ENCODE measurements at regions not wholly inside any gene's neighbourhood (a gene's known extent, or its start where the extent isn't known, plus 50 kb on each side); places are given as distances from the start of the nearest gene placed in this dataset.

DNA sequence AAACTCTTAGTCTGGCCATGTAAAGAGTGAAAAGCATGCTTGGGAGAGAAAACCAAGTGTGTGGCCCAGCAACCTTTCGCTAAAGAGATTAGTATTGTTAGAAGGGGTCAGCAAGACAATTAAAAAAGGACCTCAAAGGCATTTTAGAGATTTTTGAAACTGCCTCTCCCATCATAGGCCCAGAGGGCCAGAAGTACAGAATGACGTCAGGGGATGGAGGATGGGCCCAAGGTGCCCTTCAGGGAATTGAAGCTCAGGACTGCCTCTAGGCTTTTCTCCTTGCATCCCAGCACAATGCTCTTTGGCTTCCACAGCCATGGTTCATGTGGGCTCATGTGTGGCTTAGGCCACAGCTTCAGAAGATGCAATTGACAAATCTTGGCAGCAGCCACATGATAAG is 287.0 kb upstream of the COX7C start:
- DNase-seq (ENCODE audit: insufficient read length, low spot score) (no peak), FAIRE-seq (no peak)

- FAIRE-seq (no peak), DNase-seq (ENCODE audit: insufficient read length, low spot score) (no peak)
Measured at GRCh38 chr5:86332851-86333250, 284.9 kb upstream of the COX7C start.

GRCh38 chr5:86337667-86338460 is 279.9 kb upstream of the COX7C start:
- FAIRE-seq = no peak
- no peak for DNase-seq (ENCODE audit: insufficient read length, low spot score)

- DNase-seq (ENCODE audit: insufficient read length, low spot score) (no peak), FAIRE-seq (no peak)
Measured at GRCh38 chr5:86354664-86355063, 263.1 kb upstream of the COX7C start.

DNA sequence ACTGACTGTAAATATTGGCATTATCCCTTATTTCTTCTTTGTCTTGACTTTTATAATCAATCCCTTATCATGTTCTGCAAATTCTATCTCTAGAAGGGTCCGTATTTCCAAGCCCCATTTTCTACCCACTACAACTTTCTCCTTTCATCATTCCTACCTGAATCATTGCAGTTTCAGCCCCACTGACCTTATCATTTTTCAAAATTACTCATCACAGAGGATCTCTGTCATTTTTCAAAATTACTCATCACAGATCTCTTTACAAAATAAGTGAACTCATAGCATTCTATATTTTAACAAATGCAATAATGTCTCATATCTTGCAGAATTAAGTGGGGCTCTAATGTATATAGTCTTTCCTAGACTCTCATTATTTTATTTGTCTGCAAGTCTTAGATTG is 256.9 kb upstream of the COX7C start:
- FAIRE-seq (no peak), DNase-seq (ENCODE audit: insufficient read length, low spot score) (no peak)

DNA sequence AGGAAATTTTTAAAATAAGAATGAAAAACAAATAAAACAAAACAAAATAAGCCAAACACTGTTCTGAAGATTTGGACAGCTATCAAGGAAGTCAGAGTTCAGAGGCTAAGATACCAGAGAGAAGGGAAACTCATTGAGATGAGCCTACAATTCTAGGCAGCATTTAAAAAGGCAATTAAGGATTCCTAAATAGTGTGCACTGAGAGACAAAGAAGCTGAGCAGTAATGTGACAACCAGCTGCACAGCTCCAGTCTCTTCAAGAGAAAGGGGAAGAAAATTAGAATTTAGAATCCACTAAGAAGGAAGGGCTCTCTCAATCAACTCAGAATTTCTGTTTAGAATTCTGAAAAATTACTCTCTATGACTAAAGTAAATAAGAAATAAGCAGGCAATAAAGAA is 246.7 kb upstream of the COX7C start:
- DNase-seq (ENCODE audit: insufficient read length, low spot score) = no peak
- FAIRE-seq = no peak

- no peak for FAIRE-seq
- no peak for DNase-seq (ENCODE audit: insufficient read length, low spot score)
Measured at GRCh38 chr5:86374611-86375010, 243.1 kb upstream of the COX7C start.

- DNase-seq (ENCODE audit: insufficient read length, low spot score) = no peak
Measured at GRCh38 chr5:86376214-86376613, 241.5 kb upstream of the COX7C start.

DNA sequence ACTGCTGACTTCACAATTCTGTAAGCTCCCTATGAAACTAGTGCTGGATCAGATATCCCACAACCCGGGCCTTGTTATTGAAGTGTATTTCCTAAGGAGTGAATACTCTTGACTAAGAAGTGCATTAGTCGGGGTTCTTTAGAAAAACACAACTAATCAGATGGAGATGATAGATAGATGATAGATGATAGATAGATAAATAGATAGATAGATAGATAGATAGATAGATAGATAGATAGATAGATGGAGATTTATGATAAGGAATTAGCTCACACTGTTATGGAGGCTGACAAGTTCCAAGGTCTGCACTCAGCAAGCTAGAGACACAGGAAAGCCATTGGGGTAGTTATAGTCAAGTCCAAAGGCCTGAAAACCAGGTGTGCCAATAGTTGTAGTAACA is 214.6 kb upstream of the COX7C start:
- DNase-seq (ENCODE audit: insufficient read length, low spot score) (no peak), FAIRE-seq (no peak)

More at GRCh38 chr5:86376214-86376613, 241.5 kb upstream of the COX7C start:
- FAIRE-seq = no peak

- no peak for FAIRE-seq
- DNase-seq (ENCODE audit: insufficient read length, low spot score) = no peak
Measured at GRCh38 chr5:86404256-86404655, 213.5 kb upstream of the COX7C start.

DNA sequence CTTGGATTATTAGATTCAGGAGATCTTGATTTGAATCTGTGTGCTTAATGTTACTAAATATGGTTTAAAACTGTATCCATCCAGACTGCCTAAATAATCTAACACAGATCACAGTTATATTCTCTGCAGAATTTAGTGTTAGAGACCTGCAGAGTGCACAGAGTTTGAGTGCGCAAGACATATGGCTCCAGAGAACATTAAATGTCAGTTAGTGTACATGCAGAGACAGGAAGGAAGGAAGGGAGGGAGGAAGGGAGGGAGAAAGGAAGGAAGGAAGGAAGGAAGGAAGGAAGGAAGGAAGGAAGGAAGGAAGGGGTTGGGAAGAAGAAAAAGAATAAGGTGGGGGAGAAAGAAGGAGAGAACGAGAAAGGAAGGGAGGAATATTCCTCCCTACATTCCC is 210.0 kb upstream of the COX7C start:
- DNase-seq (ENCODE audit: insufficient read length, low spot score) (no peak), FAIRE-seq (no peak)

- FAIRE-seq (no peak), DNase-seq (ENCODE audit: insufficient read length, low spot score) (no peak)
Measured at GRCh38 chr5:86411596-86411995, 206.1 kb upstream of the COX7C start.

GRCh38 chr5:86427158-86427557 is 190.6 kb upstream of the COX7C start:
- DNase-seq (ENCODE audit: insufficient read length, low spot score) (no peak), FAIRE-seq (no peak)

GRCh38 chr5:86439593-86440110 is 178.1 kb upstream of the COX7C start:
- DNase-seq (ENCODE audit: insufficient read length, low spot score) (no peak), FAIRE-seq (no peak)

GRCh38 chr5:86442036-86442745 is 175.6 kb upstream of the COX7C start:
- no peak for DNase-seq (ENCODE audit: insufficient read length, low spot score)
- no peak for FAIRE-seq

- DNase-seq (ENCODE audit: insufficient read length, low spot score) = no peak
- FAIRE-seq = no peak
Measured at GRCh38 chr5:86447362-86447761, 170.4 kb upstream of the COX7C start.

GRCh38 chr5:86452251-86452650 is 165.5 kb upstream of the COX7C start:
- DNase-seq (ENCODE audit: insufficient read length, low spot score) (no peak), FAIRE-seq (no peak)

DNA sequence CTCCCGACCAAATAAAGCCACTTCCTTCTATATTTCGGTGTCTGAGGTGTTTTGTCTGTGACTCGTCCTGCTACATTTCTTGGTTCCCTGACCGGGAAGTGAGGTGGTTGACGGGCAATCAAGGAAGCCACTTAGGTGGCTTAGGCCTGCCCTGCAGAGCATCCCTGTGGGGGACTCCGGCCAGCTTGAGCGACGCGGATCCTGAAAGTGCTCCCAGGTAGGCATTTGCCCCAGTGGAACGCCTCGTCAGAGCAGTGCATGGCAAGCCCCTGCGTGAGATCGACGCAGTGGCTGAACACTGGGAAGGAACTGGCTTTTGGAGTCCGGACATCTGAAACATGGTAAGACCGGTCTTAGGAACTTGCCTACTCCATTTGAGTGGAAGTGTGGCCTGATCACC is 157.2 kb upstream of the COX7C start:
- no peak for FAIRE-seq

DNA sequence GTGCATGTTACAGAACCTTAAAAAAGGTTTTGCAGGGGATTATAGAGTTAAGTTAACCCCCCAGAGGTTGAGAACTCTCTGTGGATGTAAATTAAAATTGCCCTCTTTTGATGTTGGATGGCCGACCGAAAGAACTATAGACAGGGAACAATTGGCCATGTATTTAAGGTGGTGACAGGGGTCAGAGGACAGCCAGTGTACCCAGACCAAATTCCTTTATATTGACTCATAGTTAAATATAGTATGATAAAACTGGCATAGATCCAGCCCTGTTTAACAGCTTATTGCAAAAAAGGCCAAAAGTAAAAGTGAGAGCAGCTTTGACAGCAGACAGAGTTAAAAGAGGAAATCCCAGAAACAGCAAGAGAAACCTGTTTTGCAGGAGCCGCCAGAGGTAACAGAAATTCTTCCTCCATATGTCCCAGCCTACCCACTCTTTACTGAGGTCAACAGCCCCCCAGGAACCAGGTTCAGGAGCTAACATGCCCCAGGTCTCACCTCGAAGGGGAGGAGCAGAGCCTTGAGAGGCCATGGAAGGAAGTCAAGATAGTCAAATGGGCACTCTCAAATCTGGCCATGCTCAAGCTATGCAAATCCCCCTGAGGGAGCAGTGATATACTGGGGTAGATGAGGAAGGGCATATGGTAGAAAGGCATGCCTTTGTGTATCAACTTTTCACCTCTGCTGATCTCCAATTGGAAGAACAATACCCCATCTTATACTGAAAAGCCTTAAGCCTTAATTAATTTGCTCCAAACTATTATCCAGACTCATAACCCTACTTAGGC is 156.4 kb upstream of the COX7C start:
- no peak for FAIRE-seq

More for the DNA sequence above, 157.2 kb upstream of the COX7C start:
- no peak for DNase-seq (ENCODE audit: insufficient read length, low spot score)

DNA sequence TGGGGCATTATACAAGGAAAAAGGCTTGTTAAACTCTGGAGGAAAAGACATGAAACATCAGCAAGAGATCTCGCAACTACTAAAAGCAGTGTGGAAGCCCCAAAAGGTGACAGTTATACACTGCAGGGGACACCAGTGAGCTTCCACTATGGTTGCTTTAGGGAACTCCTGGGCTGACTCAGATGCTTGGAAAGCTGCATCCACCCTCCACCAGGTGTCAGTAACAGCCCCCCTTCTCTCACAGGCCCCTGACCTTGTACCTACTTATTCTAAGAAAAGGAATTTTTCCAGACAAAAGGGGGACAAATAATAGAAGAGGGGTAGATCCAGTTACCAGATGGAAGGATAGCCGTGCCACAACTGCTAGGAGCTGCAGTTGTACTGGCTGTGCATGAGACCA is 154.4 kb upstream of the COX7C start:
- no peak for DNase-seq (ENCODE audit: insufficient read length, low spot score)
- FAIRE-seq = no peak

More for the DNA sequence above, 156.4 kb upstream of the COX7C start:
- no peak for DNase-seq (ENCODE audit: insufficient read length, low spot score)
